ENCODE measurements at regions not wholly inside any gene's neighbourhood (a gene's known extent, or its start where the extent isn't known, plus 50 kb on each side); places are given as distances from the start of the nearest gene placed in this dataset.

GRCh38 chr20:12093057-12093796 is 175.5 kb downstream of the BTBD3 start:
- no peak for TF ChIP-seq USF2 (CRISPR knock-in tag; IDR thresholded peaks at IDR 0.05)
- no peak for TF ChIP-seq ZNF512 (tag; IDR thresholded peaks at IDR 0.05)
- TF ChIP-seq ATF6 (CRISPR knock-in tag; IDR thresholded peaks at IDR 0.05), result no peak
- no peak for TF ChIP-seq ZNF764 (CRISPR knock-in tag; IDR thresholded peaks at IDR 0.05; ENCODE audit: low read depth)
- TF ChIP-seq ZNF347 (CRISPR knock-in tag; IDR thresholded peaks at IDR 0.05; ENCODE audit: low read depth), result no peak
- no peak for TF ChIP-seq YY1 (IDR thresholded peaks at IDR 0.05; ENCODE audit: borderline replicate concordance in 1 of 3, control insufficient read depth in 1 of 3, extremely low read depth in 1 of 3, insufficient read depth in 3 of 3, insufficient read length in 1 of 3, insufficient replicate concordance in 2 of 3, low read depth in 1 of 3, low read length in 2 of 3)
- no peak for TF ChIP-seq DDX20 (tag; IDR thresholded peaks at IDR 0.05; ENCODE audit: low read depth)
- TF ChIP-seq CC2D1A (IDR thresholded peaks at IDR 0.05), result no peak
- no peak for TF ChIP-seq STAG1 (CRISPR knock-in tag; IDR thresholded peaks at IDR 0.05; ENCODE audit: borderline replicate concordance)
- TF ChIP-seq CTCF (IDR thresholded peaks at IDR 0.05 in 2 of 3, conservative IDR thresholded peaks at IDR 0.05 in 1 of 3; ENCODE audit: insufficient read depth in 2 of 3, low read depth in 1 of 3, low read length in 3 of 3), result no peak
- no peak for TF ChIP-seq ZBED1 (IDR thresholded peaks at IDR 0.05)
- TF ChIP-seq KAT2B (IDR thresholded peaks at IDR 0.05; ENCODE audit: low read depth, low read length), result no peak
- no peak for TF ChIP-seq THAP7 (CRISPR knock-in tag; IDR thresholded peaks at IDR 0.05)
